Stimulated activated CD8-positive, alpha-beta memory T cell treated with anti-CD3 and anti-CD28 coated beads, Interleukin-12 subunit alpha, Interleukin-12 subunit beta, amount 100 ng/mL, for 24 hours (primary cell): ENCODE measurements at regions not wholly inside any gene's neighbourhood (a gene's known extent, or its start where the extent isn't known, plus 50 kb on each side); places are given as distances from the start of the nearest gene placed in this dataset.
"Not testable (repeated sequence)": the region's sequence is repeated elsewhere in the genome, so short reads cannot be mapped to it uniquely, and the experiment has no call there.

Experiments used
- DNase-seq: peaks from one replicate; pipeline ENCODE4 v3.0.0-alpha.2; 2020; ENCODE audit errors: extremely low read depth

- no peak for DNase-seq
These were observed 74.6 kb downstream of the TMEM121 start for GRCh38 chr14:105600939-105601359.

DNA sequence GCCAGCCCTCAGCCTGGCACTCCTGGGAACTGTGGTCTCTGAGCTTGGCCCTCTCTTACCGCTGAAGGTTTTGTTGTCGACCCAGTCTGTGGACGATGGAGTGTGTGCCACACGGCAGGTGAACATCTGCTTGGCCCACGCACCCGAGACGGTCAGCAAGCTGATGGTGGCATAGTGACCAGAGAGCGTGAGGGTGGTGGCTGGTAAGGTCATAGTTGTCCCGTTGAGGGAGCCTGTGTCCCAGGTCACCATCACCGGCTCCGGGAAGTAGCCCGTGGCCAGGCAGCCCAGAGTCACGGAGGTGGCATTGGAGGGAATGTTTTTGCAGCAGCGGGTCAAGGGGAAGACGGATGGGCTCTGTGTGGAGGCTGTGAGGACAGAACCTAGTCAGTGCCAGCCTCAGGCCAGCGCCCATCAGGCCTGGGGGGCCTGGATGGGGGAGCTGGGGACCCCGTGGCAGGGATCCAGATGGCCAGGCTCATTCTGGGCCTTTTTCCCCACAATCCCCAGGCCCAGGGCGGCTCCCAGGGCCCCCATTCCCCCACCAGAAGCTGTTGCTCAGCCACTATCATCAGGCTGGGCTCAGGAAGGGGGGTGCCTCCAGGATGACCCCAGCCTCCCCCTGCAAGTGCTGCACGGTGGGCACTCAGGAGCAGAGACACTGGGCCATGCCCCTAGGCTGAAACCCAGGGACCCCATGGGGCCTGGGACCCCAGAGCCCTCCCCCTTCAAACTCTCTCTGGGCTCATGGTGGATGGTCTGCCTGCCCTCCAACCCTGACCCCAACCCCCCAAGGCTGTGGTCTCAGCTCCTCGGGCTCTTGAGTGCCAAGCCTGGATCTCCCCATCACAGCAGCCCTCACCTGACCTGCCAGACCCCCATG, 75.2 kb downstream of the TMEM121 start:
- DNase-seq = no peak

DNA sequence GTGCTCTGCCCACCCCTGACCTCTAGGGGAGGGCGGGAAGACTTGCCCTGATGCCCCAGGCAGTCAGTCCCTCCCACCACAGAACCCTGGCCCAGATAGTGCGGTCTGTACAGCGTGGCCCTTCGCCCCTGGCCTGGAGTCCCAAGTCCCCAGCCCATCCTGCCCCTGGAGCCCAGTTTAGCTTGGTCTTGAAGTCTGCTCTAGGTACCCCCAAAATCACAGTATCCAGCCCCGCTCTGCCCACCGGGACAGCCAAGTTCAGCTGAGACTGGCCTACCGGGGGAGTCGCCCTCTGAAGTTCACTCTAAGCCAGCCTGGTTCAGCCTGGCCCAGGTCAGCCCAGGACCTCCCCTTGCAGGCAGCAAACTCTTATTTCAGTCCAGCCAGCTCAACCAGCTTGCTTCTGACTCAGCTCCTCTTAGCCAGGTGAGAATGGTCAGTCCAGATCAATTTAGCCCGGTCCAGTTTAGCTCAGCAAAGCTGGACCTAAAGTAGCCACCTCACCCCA, 75.9 kb downstream of the TMEM121 start:
- DNase-seq = no peak

GRCh38 chr14:105602799-105603793, 76.7 kb downstream of the TMEM121 start:
- DNase-seq = no peak

DNA sequence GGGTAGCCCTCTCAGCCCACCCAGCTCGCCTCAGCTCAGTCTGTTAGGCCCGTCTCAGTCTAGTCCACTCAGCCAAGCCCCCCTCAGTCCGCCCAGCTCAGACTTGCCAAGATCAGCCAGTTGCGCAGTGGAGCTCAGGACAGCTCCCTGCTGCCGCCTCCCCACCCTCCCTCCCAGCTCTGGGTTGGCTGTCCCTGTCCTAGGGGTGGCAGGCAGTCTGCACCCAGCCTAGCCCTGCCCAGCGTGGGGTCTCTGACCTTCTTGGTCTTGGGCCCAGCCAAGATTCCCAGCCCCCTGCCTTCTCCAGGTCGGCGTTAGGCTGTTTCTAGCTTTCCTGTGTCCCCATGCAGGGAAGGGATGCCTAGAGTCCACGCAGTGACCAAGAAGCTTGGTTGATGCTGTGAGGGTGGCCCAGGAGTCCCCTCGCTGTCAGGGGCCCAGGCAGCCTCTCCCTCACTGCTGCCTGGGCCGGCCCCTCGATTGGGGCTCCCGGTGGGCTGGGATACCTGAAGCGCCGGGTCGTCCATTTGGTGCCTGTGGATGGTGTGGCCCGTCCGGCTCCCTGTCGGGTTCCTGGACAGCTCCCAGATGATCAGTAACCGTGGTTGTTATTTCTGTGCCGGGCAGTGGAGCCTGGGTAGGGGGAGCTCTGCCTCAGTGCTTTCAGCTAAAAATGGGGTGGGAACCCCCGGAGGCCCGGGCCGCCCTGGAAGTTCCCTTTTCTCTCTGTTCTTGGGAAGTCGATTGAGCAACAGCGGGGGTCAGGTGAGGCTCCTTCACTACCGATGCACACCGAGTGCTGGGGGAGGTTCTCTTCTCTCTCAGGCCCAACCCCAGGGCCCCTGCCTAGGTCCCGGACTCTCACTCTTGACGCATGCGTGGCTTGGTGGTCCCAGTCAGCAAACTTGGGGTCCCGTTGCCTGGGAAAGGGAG, 78.4 kb downstream of the TMEM121 start:
- DNase-seq = not testable (repeated sequence)

- DNase-seq = no peak
These were observed 79.3 kb downstream of the TMEM121 start for GRCh38 chr14:105605464-105606304.

- not testable (repeated sequence) for DNase-seq
These were observed 80.1 kb downstream of the TMEM121 start for GRCh38 chr14:105606305-105606975.

DNA sequence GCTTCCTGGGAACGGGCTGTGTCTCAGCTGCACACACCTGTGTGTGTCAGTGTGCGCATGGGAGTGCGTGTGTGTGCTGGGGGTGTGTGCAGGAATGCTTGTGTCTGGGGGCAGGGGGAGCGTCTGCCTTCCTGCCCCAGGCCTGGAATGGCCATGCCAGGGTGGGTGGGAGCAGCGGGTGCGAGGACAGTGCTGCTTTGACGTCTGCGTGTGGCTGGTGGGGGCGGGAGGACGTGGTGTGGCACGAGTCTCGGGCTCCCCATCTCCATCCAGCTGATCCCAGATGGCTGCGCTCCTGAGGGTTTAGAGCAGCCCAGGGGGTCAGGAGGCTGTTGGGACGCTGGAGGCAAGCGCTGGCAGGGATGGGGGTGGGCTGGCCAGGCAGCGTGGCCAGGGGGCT, 80.6 kb downstream of the TMEM121 start:
- DNase-seq = not testable (repeated sequence)

DNA sequence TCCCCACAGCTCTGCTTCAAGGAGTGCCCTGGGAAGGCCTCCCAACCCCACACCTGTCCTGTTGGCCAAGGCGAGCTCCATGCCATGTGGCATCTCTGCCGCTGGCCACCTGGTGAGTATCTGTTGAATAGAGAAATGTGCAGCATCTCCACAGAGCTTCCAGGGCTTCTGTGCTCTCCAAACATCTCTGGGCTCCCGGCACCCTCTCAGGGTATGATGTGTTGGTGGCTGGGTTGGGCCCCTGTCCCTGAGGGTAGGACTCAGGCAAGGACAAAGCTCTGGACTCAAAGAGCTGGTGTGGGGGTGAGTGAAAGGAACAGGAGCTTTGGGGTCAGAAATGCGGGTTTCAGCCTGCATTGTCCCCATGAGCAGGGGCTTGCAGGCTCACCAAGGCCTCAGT, 88.6 kb downstream of the TMEM121 start:
- DNase-seq = not testable (repeated sequence)

DNA sequence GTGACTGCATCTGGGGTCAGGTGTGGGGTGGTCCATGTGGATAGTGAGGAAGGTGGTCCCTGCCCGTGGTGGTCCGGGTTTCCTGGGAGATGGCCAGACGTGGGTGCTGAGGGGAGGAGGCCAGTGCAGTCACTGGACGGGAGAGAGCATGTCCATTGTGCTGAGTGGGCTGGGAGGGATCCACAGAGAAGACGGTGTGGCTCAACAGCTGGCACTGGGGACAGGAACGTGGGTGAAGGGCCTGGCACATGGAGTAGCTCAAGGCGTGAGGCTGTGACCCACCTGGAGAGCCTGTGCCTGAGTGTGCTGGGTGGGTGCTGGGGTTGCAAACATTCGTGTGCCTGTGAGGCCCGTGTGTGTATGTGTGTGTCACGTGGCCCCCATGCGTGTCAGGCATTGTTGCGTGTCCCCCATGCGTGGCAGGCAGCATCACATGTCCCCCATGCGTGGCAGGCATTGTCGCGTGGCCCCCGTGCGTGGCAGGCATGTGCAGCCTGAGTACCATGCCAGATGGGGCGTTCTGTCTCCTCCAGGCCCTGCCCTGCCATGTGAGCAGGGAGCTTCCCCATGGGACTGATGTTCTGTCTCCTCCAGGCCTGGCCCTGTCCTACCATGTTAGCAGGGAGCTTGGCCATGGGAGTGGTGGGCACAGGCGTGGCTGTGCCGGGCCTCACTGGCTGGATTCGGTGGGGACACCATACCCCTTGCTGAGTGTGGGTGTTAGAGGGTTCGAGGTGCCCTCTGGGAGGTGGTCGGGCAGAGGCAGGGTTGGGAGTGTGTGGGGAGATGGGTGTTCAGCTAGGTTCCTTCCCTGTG, 89.8 kb downstream of the TMEM121 start:
- not testable (repeated sequence) for DNase-seq

DNA sequence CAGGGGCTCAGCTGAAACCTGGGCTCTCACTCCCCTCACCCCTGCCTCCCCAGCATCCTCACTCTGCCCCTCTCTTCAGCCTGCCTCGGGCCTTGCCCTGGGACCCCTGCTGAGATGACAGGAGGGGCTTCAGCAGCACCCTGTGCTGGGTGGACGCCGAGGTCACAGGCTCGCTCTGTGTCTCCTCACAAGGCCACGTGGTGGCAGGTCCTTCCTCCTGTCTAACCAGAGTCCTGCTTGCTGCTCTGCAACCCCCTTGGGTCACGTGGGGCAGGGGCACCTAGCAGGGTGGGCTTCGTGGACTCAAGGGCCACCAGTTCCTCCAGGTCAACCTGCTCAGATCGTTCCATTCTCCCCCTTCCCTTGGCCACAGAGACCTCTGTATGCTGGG, 90.4 kb downstream of the TMEM121 start:
- no peak for DNase-seq

- no peak for DNase-seq
These were observed 90.9 kb downstream of the TMEM121 start for GRCh38 chr14:105617201-105617777.

DNA sequence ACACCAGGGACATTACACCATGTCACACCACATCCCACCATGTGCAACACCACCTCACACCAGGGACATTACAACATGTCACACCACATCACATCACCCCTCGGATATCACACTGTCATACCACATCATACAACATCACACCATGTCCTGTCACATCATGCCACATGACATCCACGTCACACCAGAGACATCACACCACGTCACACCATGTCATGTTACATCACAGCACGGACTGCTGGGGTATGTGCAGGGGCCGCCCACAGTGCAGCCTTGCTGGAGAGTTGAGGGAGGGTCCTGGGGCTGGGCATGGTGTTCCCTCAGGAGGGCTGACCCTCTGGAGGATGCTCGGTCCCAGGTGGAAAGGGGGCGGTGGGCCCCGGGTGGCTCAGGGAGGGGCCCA, 91.4 kb downstream of the TMEM121 start:
- not testable (repeated sequence) for DNase-seq

DNA sequence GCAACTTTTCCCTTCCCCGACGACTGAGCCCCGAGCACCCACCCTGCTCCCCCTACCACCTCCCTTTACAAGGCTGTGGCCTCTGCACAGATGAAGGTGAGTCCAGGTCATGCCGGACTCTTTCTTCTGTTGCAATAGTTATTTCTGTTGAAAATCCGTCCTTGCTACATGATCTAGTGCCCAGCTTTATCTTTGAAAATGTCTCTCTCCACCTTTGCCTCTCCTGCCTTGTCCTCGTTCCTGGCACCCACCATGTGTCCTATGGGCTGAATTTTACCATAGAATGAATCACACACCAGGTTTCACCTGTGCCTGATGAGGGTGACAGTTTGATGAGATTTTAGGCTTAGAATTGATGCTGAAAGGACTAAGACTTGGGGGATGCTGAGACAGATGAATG, 92.9 kb downstream of the TMEM121 start:
- DNase-seq = not testable (repeated sequence)

GRCh38 chr14:105620178-105620864, 93.9 kb downstream of the TMEM121 start:
- DNase-seq = not testable (repeated sequence)

GRCh38 chr14:105620865-105621471, 94.6 kb downstream of the TMEM121 start:
- DNase-seq = not testable (repeated sequence)
